Activated B cell treated with CpG ODN at 0.5 μM for 24 hours (primary cell): ENCODE measurements at regions not wholly inside any gene's neighbourhood (a gene's known extent, or its start where the extent isn't known, plus 50 kb on each side); places are given as distances from the start of the nearest gene placed in this dataset.

Experiments used
- ATAC-seq: fragments of 200-7000 bp; cut with Tn5 transposase; one replicate; pipeline ENCODE4 v1.10.0; 2021; ENCODE audit warnings: low read depth, mild to moderate bottlenecking, moderate library complexity
- CTCF ChIA-PET: fragments of 350-600 bp; sonication (Branson Sonifier 250); formaldehyde crosslinking; loops from one replicate; lab custom pipeline; 2021; ENCODE audit warnings: antibody characterized with exemption; lab: Charles Lee
- POLR2A ChIA-PET: fragments of 350-600 bp; sonication (Branson Sonifier 250); formaldehyde crosslinking; loops from one replicate; lab custom pipeline; 2021; ENCODE audit warnings: antibody characterized with exemption; lab: Charles Lee
- DNase-seq: peaks from one replicate; pipeline ENCODE4 v3.0.0; 2022
- H3K27ac Mint-ChIP-seq: one replicate; pipeline ENCODE4 v1.8.0; 2020; ENCODE audit warnings: mixed read lengths
- H3K27me3 Mint-ChIP-seq: one replicate; pipeline ENCODE4 v1.8.0; 2021; ENCODE audit warnings: mixed read lengths
- H3K36me3 Mint-ChIP-seq: one replicate; pipeline ENCODE4 v1.8.0; 2021; ENCODE audit warnings: low read depth, mixed read lengths
- H3K4me1 Mint-ChIP-seq: one replicate; pipeline ENCODE4 v1.8.0; 2021; ENCODE audit warnings: mixed read lengths
- H3K4me3 Mint-ChIP-seq: one replicate; pipeline ENCODE4 v1.8.0; 2020; ENCODE audit warnings: mild to moderate bottlenecking, mixed read lengths
- H3K9me3 Mint-ChIP-seq: one replicate; pipeline ENCODE4 v1.8.0; 2020; ENCODE audit warnings: mixed read lengths
- CTCF ChIP-seq: fragments of 200-600 bp; IDR thresholded peaks from one replicate; pipeline ENCODE4 v1.8.0; 2022; ENCODE audit warnings: antibody characterized with exemption, mild to moderate bottlenecking
- intact Hi-C: fragments of 100-400 bp; cut with micrococcal nuclease; formaldehyde crosslinking; loops from one replicate; pipeline ENCODE4 v1.15.1; 2024

- DNase-seq (no peak), ATAC-seq (no peak)
- ChIA-PET CTCF (no interaction called here), POLR2A (no interaction called here)
- H3K9me3 Mint-ChIP-seq: no peaks in the 10 kb centered on the region
- H3K36me3 Mint-ChIP-seq: no peaks in the 10 kb centered on the region
- H3K27me3 Mint-ChIP-seq: peaks cover 16% of the 10 kb centered on the region
- H3K27ac Mint-ChIP-seq: no peak overlapping the region
- intact Hi-C loops: no loop called here
- H3K4me1 Mint-ChIP-seq: no peaks in the 10 kb centered on the region
- TF ChIP-seq CTCF: no peak
- no peak overlapping the region for H3K4me3 Mint-ChIP-seq
Measured at GRCh38 chr13:47184321-47184720, 287.5 kb upstream of the HTR2A start.

- H3K9me3 Mint-ChIP-seq: no peaks in the 10 kb centered on the region
- intact Hi-C loops: no loop called here
Measured at GRCh38 chr13:47179321-47179720, 282.5 kb upstream of the HTR2A start.

GRCh38 chr13:47178090-47178950, 281.5 kb upstream of the HTR2A start:
- no peak for TF ChIP-seq CTCF
- no peak for ATAC-seq
- Mint-ChIP-seq H3K4me1 (no peaks in the 10 kb centered on the region), H3K27me3 (peaks cover 3% of the 10 kb centered on the region), H3K36me3 (no peaks in the 10 kb centered on the region), H3K4me3 (no peak overlapping the region), H3K27ac (no peak overlapping the region), H3K9me3 (no peaks in the 10 kb centered on the region)
- ChIA-PET POLR2A (no interaction called here), CTCF (no interaction called here)
- intact Hi-C loops: no loop called here
- no peak for DNase-seq

More at GRCh38 chr13:47179321-47179720, 282.5 kb upstream of the HTR2A start:
- no peak overlapping the region for H3K27ac Mint-ChIP-seq
- no peak overlapping the region for H3K4me3 Mint-ChIP-seq
- H3K36me3 Mint-ChIP-seq: no peaks in the 10 kb centered on the region
- H3K27me3 Mint-ChIP-seq: peaks cover 10% of the 10 kb centered on the region
- ChIA-PET POLR2A (no interaction called here), CTCF (no interaction called here)
- TF ChIP-seq CTCF: no peak
- ATAC-seq (no peak), DNase-seq (no peak)
- H3K4me1 Mint-ChIP-seq: no peaks in the 10 kb centered on the region

GRCh38 chr13:47175172-47175866, 278.5 kb upstream of the HTR2A start:
- Mint-ChIP-seq H3K4me1 (no peaks in the 10 kb centered on the region), H3K27me3 (peaks cover 2% of the 10 kb centered on the region), H3K27ac (no peak overlapping the region), H3K36me3 (no peaks in the 10 kb centered on the region), H3K4me3 (no peak overlapping the region), H3K9me3 (no peaks in the 10 kb centered on the region)
- intact Hi-C loops: no loop called here
- ChIA-PET POLR2A (no interaction called here), CTCF (no interaction called here)
- DNase-seq (no peak), ATAC-seq (no peak)
- TF ChIP-seq CTCF: no peak

- Mint-ChIP-seq H3K27ac (no peak overlapping the region), H3K27me3 (no peaks in the 10 kb centered on the region), H3K4me3 (no peak overlapping the region), H3K4me1 (no peaks in the 10 kb centered on the region), H3K36me3 (no peaks in the 10 kb centered on the region), H3K9me3 (no peaks in the 10 kb centered on the region)
- ATAC-seq (no peak), DNase-seq (no peak)
- no peak for TF ChIP-seq CTCF
- POLR2A ChIA-PET: no interaction called here
- intact Hi-C loops: no loop called here
- CTCF ChIA-PET: no interaction called here
Measured at GRCh38 chr13:47170971-47171370, 274.1 kb upstream of the HTR2A start.
